HEK293 (cell line): ENCODE measurements at regions not wholly inside any gene's neighbourhood (a gene's known extent, or its start where the extent isn't known, plus 50 kb on each side); places are given as distances from the start of the nearest gene placed in this dataset.

ENCODE experiments used
- KLF1 ChIP-seq: fragments of 450-650 bp; formaldehyde crosslinking; IDR thresholded peaks from 2 replicates; pipeline ENCODE4 v1.5.1; 2016; ENCODE audit warnings: missing biosample characterization, missing genetic modification characterization
- ZNF274 ChIP-seq, 2 experiments: fragments of 200-500 bp in 1 of 2; fragments of 450-650 bp in 1 of 2; sonication (Bioruptor generic) in 1 of 2; formaldehyde crosslinking in 1 of 2; IDR thresholded peaks; 2 replicates each; pipeline versions ENCODE4 v1.5.1 to v1.6.1; 2014 to 2016; ENCODE audit warnings: borderline replicate concordance in 1 of 2, inconsistent platforms in 1 of 2, low read length in 1 of 2, missing biosample characterization in 1 of 2, missing genetic modification characterization in 1 of 2
- ZNF404 ChIP-seq: fragments of 450-650 bp; formaldehyde crosslinking; IDR thresholded peaks from 2 replicates; pipeline ENCODE4 v1.5.1; 2017; ENCODE audit warnings: missing biosample characterization, missing genetic modification characterization

DNA sequence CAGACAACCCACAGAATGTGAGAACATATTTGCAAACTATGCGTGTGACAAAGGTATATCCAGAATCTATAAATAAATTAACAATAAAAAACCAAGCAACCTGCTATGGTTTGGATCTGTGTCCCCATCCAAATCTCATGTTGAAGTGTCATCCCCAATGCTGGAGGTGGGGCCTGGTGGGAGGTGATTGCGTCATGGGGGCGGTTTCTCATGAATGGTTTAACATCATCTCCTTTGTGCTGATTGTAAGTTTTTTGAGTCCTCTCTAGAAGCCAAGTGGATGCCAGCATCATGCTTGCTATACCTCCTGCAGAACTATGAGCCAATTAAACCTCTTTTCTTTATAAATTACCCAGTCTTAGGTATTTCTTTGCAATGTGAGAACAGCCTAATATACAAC, 335.4 kb downstream of the MAN2A1 start:
- no peak for TF ChIP-seq KLF1 (tag by site-specific recombination)
- TF ChIP-seq ZNF274 (IDR thresholded peaks at IDR 0.05; ENCODE audit: low read length) = no peak
- no peak for TF ChIP-seq ZNF274 (tag by site-specific recombination; IDR thresholded peaks at IDR 0.05; ENCODE audit: borderline replicate concordance)
- no peak for TF ChIP-seq ZNF404 (tag by site-specific recombination)
